A549 (cell line): ENCODE measurements at regions not wholly inside any gene's neighbourhood (a gene's known extent, or its start where the extent isn't known, plus 50 kb on each side); places are given as distances from the start of the nearest gene placed in this dataset.

ENCODE experiments used
- BHLHE40 ChIP-seq: IDR thresholded peaks from 2 replicates; pipeline ENCODE4 v1.6.1; 2012; ENCODE audit warnings: low read depth, low read length, inconsistent platforms
- CEBPB ChIP-seq, 2 experiments: fragments of >200 bp in 1 of 2; sonication (Bioruptor Twin) in 1 of 2; formaldehyde crosslinking in 1 of 2; IDR thresholded peaks; 2 replicates each; pipeline ENCODE4 v1.6.1; 2012 to 2016
- EHMT2 ChIP-seq: fragments of 200-600 bp; sonication (generic); IDR thresholded peaks from 2 replicates; pipeline ENCODE4 v1.6.1; 2016; ENCODE audit warnings: antibody characterized with exemption, low read depth, mild to moderate bottlenecking, moderate library complexity
- FOSB ChIP-seq: fragments of 250-450 bp; sonication (Bioruptor Pico); IDR thresholded peaks from 2 replicates; pipeline ENCODE4 v1.5.0; 2020; ENCODE audit warnings: mild to moderate bottlenecking, moderate library complexity
- MAZ ChIP-seq: fragments of 150-350 bp; IDR thresholded peaks from 2 replicates; pipeline ENCODE4 v1.6.1; 2014; ENCODE audit warnings: antibody characterized with exemption, low read depth, low read length, borderline replicate concordance
- POLR2A ChIP-seq: IDR thresholded peaks from 2 replicates; pipeline ENCODE4 v1.6.1; 2012; ENCODE audit warnings: mild to moderate bottlenecking, low read length
- RFX5 ChIP-seq: fragments of 450-650 bp; IDR thresholded peaks from 2 replicates; pipeline ENCODE4 v1.7.1; 2014; ENCODE audit warnings: antibody characterized with exemption, mild to moderate bottlenecking, moderate library complexity
- RNF2 ChIP-seq: fragments of 200-600 bp; sonication (generic); IDR thresholded peaks from 2 replicates; pipeline ENCODE4 v1.6.1; 2016; ENCODE audit warnings: low read depth, mild to moderate bottlenecking, antibody characterized with exemption, moderate library complexity, borderline replicate concordance
- SREBF2 ChIP-seq: fragments of 450-650 bp; IDR thresholded peaks from 2 replicates; pipeline ENCODE4 v1.6.1; 2014; ENCODE audit warnings: mild to moderate bottlenecking, moderate library complexity
- ZSCAN20 ChIP-seq: fragments of 250-450 bp; sonication (Bioruptor Pico); IDR thresholded peaks from 2 replicates; pipeline ENCODE4 v1.8.0; 2022; ENCODE audit warnings: mild to moderate bottlenecking, moderate library complexity
- TF ChIP-seq, protein P1 (sequence below): fragments of >200 bp; sonication (Bioruptor Twin); formaldehyde crosslinking; IDR thresholded peaks from 3 replicates; pipeline ENCODE4 v1.5.1; 2016
- TF ChIP-seq, protein P2 (sequence below): fragments of >200 bp; sonication (Bioruptor Twin); formaldehyde crosslinking; IDR thresholded peaks from 3 replicates; pipeline ENCODE4 v1.6.1; 2016

DNA sequence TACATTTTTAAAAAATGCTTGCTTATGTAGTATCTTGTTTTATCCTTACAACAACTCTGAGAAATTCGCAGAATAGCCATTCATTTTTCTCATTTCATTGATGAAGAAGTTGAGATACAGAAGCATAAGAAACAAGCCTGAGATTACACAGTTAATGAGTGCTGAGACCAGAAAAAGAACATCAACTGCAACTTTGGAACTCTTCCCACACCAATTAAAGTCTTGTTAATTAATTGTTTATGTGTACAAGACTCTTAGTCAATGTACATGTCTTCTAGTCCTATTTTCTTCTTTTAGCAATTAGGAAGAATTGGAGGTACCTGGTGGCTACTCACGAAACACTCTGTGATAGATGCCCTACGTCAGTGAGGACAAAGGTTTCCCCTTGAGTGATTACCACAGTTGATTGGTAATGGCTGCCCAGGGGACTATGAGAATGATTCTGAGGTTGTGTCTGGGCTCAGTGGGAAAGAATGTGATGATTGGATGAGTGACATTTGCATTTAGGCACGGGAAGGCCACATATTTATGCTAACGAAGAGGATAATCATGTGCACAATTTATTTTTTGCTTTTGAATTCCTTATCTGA lies 187.4 kb upstream of the KCNK2 start:
- TF ChIP-seq, protein P1, sequence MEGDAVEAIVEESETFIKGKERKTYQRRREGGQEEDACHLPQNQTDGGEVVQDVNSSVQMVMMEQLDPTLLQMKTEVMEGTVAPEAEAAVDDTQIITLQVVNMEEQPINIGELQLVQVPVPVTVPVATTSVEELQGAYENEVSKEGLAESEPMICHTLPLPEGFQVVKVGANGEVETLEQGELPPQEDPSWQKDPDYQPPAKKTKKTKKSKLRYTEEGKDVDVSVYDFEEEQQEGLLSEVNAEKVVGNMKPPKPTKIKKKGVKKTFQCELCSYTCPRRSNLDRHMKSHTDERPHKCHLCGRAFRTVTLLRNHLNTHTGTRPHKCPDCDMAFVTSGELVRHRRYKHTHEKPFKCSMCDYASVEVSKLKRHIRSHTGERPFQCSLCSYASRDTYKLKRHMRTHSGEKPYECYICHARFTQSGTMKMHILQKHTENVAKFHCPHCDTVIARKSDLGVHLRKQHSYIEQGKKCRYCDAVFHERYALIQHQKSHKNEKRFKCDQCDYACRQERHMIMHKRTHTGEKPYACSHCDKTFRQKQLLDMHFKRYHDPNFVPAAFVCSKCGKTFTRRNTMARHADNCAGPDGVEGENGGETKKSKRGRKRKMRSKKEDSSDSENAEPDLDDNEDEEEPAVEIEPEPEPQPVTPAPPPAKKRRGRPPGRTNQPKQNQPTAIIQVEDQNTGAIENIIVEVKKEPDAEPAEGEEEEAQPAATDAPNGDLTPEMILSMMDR, result no peak
- TF ChIP-seq POLR2A (no peak), SREBF2 (no peak), CEBPB (IDR thresholded peaks at IDR 0.05) (no peak), RFX5 (no peak), RNF2 (no peak), MAZ (no peak), ZSCAN20 (CRISPR knock-in tag) (no peak), EHMT2 (no peak), BHLHE40 (no peak), FOSB (CRISPR knock-in tag) (no peak)
- TF ChIP-seq, protein P2, sequence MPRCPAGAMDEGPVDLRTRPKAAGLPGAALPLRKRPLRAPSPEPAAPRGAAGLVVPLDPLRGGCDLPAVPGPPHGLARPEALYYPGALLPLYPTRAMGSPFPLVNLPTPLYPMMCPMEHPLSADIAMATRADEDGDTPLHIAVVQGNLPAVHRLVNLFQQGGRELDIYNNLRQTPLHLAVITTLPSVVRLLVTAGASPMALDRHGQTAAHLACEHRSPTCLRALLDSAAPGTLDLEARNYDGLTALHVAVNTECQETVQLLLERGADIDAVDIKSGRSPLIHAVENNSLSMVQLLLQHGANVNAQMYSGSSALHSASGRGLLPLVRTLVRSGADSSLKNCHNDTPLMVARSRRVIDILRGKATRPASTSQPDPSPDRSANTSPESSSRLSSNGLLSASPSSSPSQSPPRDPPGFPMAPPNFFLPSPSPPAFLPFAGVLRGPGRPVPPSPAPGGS, result no peak
